Right cardiac atrium (tissue), 5 donors: ENCODE measurements at regions not wholly inside any gene's neighbourhood (a gene's known extent, or its start where the extent isn't known, plus 50 kb on each side); places are given as distances from the start of the nearest gene placed in this dataset.

Experiments used
- ATAC-seq, 2 donors: fragments of 200-7000 bp; cut with Tn5 transposase; one replicate each; pipeline versions ENCODE4 v1.8.0 to v1.9.1; 2020; ENCODE audit warnings: moderate library complexity in 2 of 2, mild to moderate bottlenecking in 1 of 2
- DNase-seq, 3 donors: peaks; one replicate each; pipeline ENCODE4 v3.0.0-alpha.2; 2020
- H3K27ac ChIP-seq: one replicate; pipeline ENCODE4 v1.5.1; 2013; ENCODE audit warnings: mild to moderate bottlenecking, low read length, control low read depth, moderate library complexity
- H3K27me3 ChIP-seq: one replicate; pipeline ENCODE4 v1.6.1; 2013; ENCODE audit not compliant: control insufficient read depth, insufficient read depth
- H3K4me1 ChIP-seq: one replicate; pipeline ENCODE4 v1.6.1; 2013; ENCODE audit warnings: low read length; ENCODE audit not compliant: control insufficient read depth, insufficient read depth
- H3K4me3 ChIP-seq: one replicate; pipeline ENCODE4 v1.5.1; 2013; ENCODE audit warnings: low read length, control low read depth
- H3K9me3 ChIP-seq: one replicate; pipeline ENCODE4 v1.6.1; 2013; ENCODE audit warnings: low read length; ENCODE audit not compliant: control insufficient read depth
- WGBS: extraction: QIAGEN DNeasy Blood & Tissue Kit; methylation state at CpG from one replicate; pipeline ENCODE4 v1.1.7; 2013; 5-methylcytosine and 5-hydroxymethylcytosine counted together
- intact Hi-C, 4 donors: fragments of 100-400 bp; cut with DNase I; formaldehyde crosslinking; loops; one replicate each; pipeline versions ENCODE4 v1.11.0 to v1.14.0; 2022 to 2023
- donor health status: healthy with polysubstance abuse.
- donor health status: DM: no; HTN: yes; CAD: no.
- donor health status: DM: no; HTN: no; CAD: no.
- donor health status: DM: no; HTN: yes; CAD: no; lungs with severe emphysema.
- donor health status: DM: yes; HTN: yes; CAD: no.

GRCh38 chr14:49946320-49947141, 53.6 kb downstream of the ARF6 start:
- Histone ChIP-seq H3K4me3 (no peak overlapping the region), H3K27ac (peak overlapping the region; percentile 13)
- peak; percentile 48 to 86 for ATAC-seq

GRCh38 chr14:49947506-49947905, 54.6 kb downstream of the ARF6 start:
- Histone ChIP-seq H3K9me3 (no peaks in the 10 kb centered on the region), H3K4me1 (peaks cover 8% of the 10 kb centered on the region), H3K27ac (no peak overlapping the region), H3K4me3 (no peak overlapping the region), H3K27me3 (no peaks in the 10 kb centered on the region)
- ATAC-seq (no peak), DNase-seq (no peak)
- 94% methylated on average over 3 of the region's 3 CpGs for WGBS
- intact Hi-C loops: no loop called here

More at GRCh38 chr14:49946320-49947141, 53.6 kb downstream of the ARF6 start:
- Histone ChIP-seq H3K4me1 (peaks cover 5% of the 10 kb centered on the region), H3K9me3 (no peaks in the 10 kb centered on the region), H3K27me3 (no peaks in the 10 kb centered on the region)
- no peak for DNase-seq
- 33% methylated on average over 10 of the region's 10 CpGs for WGBS
- intact Hi-C loops: no loop called here

DNA sequence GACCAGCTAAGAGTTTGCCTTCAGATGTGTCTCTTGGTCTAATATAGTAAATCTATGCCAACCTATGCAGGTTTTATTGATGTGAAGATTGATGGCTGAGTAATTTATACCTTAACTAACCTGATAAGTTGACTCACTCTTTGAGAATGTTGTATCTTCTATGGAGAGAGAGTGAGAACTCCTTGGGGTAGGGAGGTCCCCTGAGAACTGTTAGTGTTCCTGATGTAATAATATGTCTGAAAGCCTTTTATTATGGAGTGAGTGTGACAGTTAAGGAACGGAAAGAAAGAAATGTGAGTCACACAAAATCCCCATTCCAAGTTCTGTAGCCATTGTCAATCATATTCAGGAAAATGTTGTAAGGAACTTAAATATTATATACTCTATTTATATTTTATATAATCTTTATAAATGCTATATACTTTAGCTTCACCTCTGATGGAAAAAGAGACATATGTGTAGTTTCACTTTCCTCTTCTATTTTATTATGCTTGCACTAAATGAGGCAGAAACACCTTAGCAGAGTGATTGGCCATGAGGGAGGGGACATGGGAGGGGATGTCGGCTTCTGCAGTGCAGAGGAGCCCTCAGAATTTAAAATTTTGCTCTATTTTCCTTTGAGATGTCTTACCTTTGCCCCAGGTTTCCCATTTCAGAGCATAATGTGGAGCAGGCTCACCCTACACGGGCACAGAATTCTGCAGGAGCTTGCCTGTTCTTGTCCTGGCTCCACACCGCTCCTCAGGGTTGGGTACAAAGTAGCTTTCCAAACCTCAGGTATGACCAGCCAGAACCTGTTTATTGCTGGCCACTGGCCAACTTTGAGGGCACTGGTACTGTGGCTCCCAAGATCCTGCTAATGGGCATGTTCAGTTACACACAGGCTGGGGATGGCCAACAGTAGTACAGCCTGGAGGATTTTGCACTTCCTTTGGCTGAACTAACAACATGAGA, 57.7 kb downstream of the ARF6 start:
- peak in 1 of 2 donors; percentile 31 for ATAC-seq

DNA sequence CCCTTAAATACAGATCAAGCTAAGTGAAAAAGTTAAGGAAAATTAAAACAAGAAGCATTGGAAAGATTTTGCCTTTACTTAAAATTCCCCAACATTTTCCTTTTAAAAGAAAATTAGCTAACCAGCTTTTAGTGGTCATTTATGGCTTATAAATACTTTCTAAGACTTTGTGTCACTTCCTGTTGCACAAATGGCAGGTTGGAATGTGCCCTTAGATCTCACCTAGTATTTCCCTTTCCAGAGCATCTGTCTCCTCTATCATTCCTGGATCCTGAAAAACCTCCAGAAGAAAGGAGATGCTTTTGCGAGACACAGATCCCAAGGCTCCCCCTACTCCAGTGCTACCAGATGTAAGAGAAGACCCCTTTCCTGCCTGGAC, 58.3 kb downstream of the ARF6 start:
- no peak for DNase-seq
- Histone ChIP-seq H3K27me3 (no peaks in the 10 kb centered on the region), H3K4me1 (peaks cover 5% of the 10 kb centered on the region), H3K9me3 (no peaks in the 10 kb centered on the region), H3K27ac (no peak overlapping the region), H3K4me3 (no peak overlapping the region)
- ATAC-seq: no peak
- 93% methylated on average over 1 of the region's 1 CpG for WGBS
- intact Hi-C loops: no loop called here

More for the DNA sequence above, 57.7 kb downstream of the ARF6 start:
- DNase-seq: no peak
- WGBS: 93% methylated on average over 4 of the region's 4 CpGs
- Histone ChIP-seq H3K9me3 (no peaks in the 10 kb centered on the region), H3K4me3 (no peak overlapping the region), H3K27ac (no peak overlapping the region), H3K27me3 (no peaks in the 10 kb centered on the region), H3K4me1 (peaks cover 8% of the 10 kb centered on the region)
- intact Hi-C loops: no loop called here

- H3K27me3 ChIP-seq: no peaks in the 10 kb centered on the region
- intact Hi-C loops: no loop called here
Observed at GRCh38 chr14:49951691-49952345, 58.9 kb downstream of the ARF6 start.

GRCh38 chr14:49953196-49953595, 60.3 kb downstream of the ARF6 start:
- intact Hi-C loops: no loop called here
- Histone ChIP-seq H3K27me3 (no peaks in the 10 kb centered on the region), H3K4me3 (no peak overlapping the region), H3K4me1 (peaks cover 5% of the 10 kb centered on the region), H3K27ac (no peak overlapping the region), H3K9me3 (no peaks in the 10 kb centered on the region)
- ATAC-seq (no peak), DNase-seq (no peak)

More at GRCh38 chr14:49951691-49952345, 58.9 kb downstream of the ARF6 start:
- H3K4me1 ChIP-seq: peaks cover 5% of the 10 kb centered on the region
- WGBS: 89% methylated on average over 3 of the region's 3 CpGs
- ATAC-seq: peak in 1 of 2 donors; percentile 41
- H3K9me3 ChIP-seq: no peaks in the 10 kb centered on the region
- H3K27ac ChIP-seq: no peak overlapping the region
- H3K4me3 ChIP-seq: no peak overlapping the region
- DNase-seq: no peak

- ATAC-seq (no peak), DNase-seq (no peak)
- no peaks in the 10 kb centered on the region for H3K27me3 ChIP-seq
- H3K4me1 ChIP-seq: peaks cover 5% of the 10 kb centered on the region
- H3K4me3 ChIP-seq: no peak overlapping the region
- H3K9me3 ChIP-seq: no peaks in the 10 kb centered on the region
- 56% methylated on average over 2 of the region's 2 CpGs for WGBS
- H3K27ac ChIP-seq: no peak overlapping the region
- intact Hi-C loops: no loop called here
Observed at GRCh38 chr14:49954171-49954631, 61.3 kb downstream of the ARF6 start.

- no peak for ATAC-seq
- Histone ChIP-seq H3K4me1 (peaks cover 5% of the 10 kb centered on the region), H3K27ac (no peak overlapping the region), H3K27me3 (no peaks in the 10 kb centered on the region), H3K4me3 (no peak overlapping the region), H3K9me3 (no peaks in the 10 kb centered on the region)
- intact Hi-C loops: no loop called here
- DNase-seq: no peak
Observed at GRCh38 chr14:49955024-49955423, 62.1 kb downstream of the ARF6 start.

- Histone ChIP-seq H3K27ac (no peak overlapping the region), H3K4me1 (peaks cover 2% of the 10 kb centered on the region), H3K9me3 (no peaks in the 10 kb centered on the region), H3K4me3 (no peak overlapping the region), H3K27me3 (no peaks in the 10 kb centered on the region)
- intact Hi-C loops: no loop called here
- ATAC-seq: no peak
- no peak for DNase-seq
- 83% methylated on average over 7 of the region's 7 CpGs for WGBS
Observed at GRCh38 chr14:49957089-49957852, 64.4 kb downstream of the ARF6 start.

GRCh38 chr14:49959822-49960408, 67.0 kb downstream of the ARF6 start:
- Histone ChIP-seq H3K4me3 (no peak overlapping the region), H3K27me3 (no peaks in the 10 kb centered on the region)
- intact Hi-C loops: no loop called here

More at GRCh38 chr14:49959822-49960408, 67.0 kb downstream of the ARF6 start:
- ATAC-seq (no peak), DNase-seq (no peak)
- Histone ChIP-seq H3K4me1 (no peaks in the 10 kb centered on the region), H3K27ac (no peak overlapping the region), H3K9me3 (no peaks in the 10 kb centered on the region)
- WGBS: 87% methylated on average over 9 of the region's 9 CpGs
